Ishikawa (cell line): ENCODE measurements at regions not wholly inside any gene's neighbourhood (a gene's known extent, or its start where the extent isn't known, plus 50 kb on each side); places are given as distances from the start of the nearest gene placed in this dataset.

Source experiments
- CEBPB ChIP-seq: IDR thresholded peaks from 2 replicates; pipeline ENCODE4 v1.6.1; 2012
- CREB1 ChIP-seq: IDR thresholded peaks from 2 replicates; pipeline ENCODE4 v1.6.1; 2012; ENCODE audit warnings: low read depth
- EGR1 ChIP-seq: IDR thresholded peaks from 2 replicates; pipeline ENCODE4 v1.6.1; 2012
- EP300 ChIP-seq: IDR thresholded peaks from 2 replicates; pipeline ENCODE4 v1.6.1; 2012; ENCODE audit warnings: borderline replicate concordance
- FOXM1 ChIP-seq: IDR thresholded peaks from 2 replicates; pipeline ENCODE4 v1.6.1; 2012; ENCODE audit warnings: low read depth, borderline replicate concordance
- NFIC ChIP-seq: IDR thresholded peaks from 2 replicates; pipeline ENCODE4 v1.6.1; 2012
- RAD21 ChIP-seq: IDR thresholded peaks from 2 replicates; pipeline ENCODE4 v1.6.1; 2012; ENCODE audit warnings: low read depth
- REST ChIP-seq: IDR thresholded peaks from 2 replicates; pipeline ENCODE4 v1.6.1; 2012; ENCODE audit warnings: low read depth, mild to moderate bottlenecking
- TAF1 ChIP-seq: IDR thresholded peaks from 2 replicates; pipeline ENCODE4 v1.6.1; 2012; ENCODE audit warnings: low read depth, mild to moderate bottlenecking
- TCF12 ChIP-seq: IDR thresholded peaks from 2 replicates; pipeline ENCODE4 v1.6.1; 2012; ENCODE audit warnings: low read depth
- TEAD4 ChIP-seq: IDR thresholded peaks from 2 replicates; pipeline ENCODE4 v1.6.1; 2012
- USF1 ChIP-seq: IDR thresholded peaks from 2 replicates; pipeline ENCODE4 v1.6.1; 2012
- YY1 ChIP-seq: IDR thresholded peaks from 2 replicates; pipeline ENCODE4 v1.6.1; 2012; ENCODE audit warnings: low read depth
- ZBTB7A ChIP-seq: IDR thresholded peaks from 2 replicates; pipeline ENCODE4 v1.6.1; 2012; ENCODE audit warnings: low read depth
- TF ChIP-seq, protein P1 (sequence below): IDR thresholded peaks from 2 replicates; pipeline ENCODE4 v1.6.1; 2012

GRCh38 chr3:34364335-34364734 is 565.9 kb downstream of the PDCD6IP start:
- TF ChIP-seq TCF12, result no peak

- TF ChIP-seq YY1, result no peak
These were observed 566.8 kb downstream of the PDCD6IP start for GRCh38 chr3:34365231-34365630.

GRCh38 chr3:34365771-34366170 is 567.3 kb downstream of the PDCD6IP start:
- TF ChIP-seq NFIC, result no peak
- no peak for TF ChIP-seq CREB1
- no peak for TF ChIP-seq CEBPB
- TF ChIP-seq EP300, result no peak
- TF ChIP-seq FOXM1, result no peak
- TF ChIP-seq TCF12, result no peak

GRCh38 chr3:34367521-34367920 is 569.1 kb downstream of the PDCD6IP start:
- TF ChIP-seq EP300 (no peak), CREB1 (no peak), YY1 (no peak), FOXM1 (no peak), TAF1 (no peak), REST (no peak), EGR1 (no peak)
- TF ChIP-seq, protein P1, sequence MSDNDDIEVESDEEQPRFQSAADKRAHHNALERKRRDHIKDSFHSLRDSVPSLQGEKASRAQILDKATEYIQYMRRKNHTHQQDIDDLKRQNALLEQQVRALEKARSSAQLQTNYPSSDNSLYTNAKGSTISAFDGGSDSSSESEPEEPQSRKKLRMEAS, result no peak

- TF ChIP-seq TEAD4 (no peak), EGR1 (no peak), TAF1 (no peak)
- TF ChIP-seq, protein P1, result no peak
These were observed 576.1 kb downstream of the PDCD6IP start for GRCh38 chr3:34374521-34374920.

DNA sequence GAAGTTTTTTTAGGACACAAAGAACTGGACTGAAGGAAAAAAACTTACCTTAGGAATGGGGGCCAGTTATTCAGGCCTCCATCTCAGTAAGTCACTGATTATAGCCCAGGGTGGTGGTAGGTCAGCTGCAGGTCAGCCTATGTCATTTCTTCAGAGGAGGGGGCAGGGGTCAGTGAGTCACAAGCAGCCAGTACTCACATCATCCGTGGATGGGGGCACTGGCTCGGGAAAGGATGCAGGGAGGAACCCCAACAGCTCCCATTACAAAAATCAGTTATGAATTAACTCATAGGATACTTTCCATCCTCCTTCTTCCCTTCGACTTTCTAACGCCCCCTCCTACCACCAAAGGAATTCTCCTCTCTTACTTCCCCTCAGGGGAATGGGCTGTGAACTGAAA is 578.3 kb downstream of the PDCD6IP start:
- TF ChIP-seq CREB1, result no peak
- no peak for TF ChIP-seq NFIC
- TF ChIP-seq RAD21, result no peak
- no peak for TF ChIP-seq FOXM1
- TF ChIP-seq TAF1, result no peak
- TF ChIP-seq CEBPB, result no peak
- no peak for TF ChIP-seq USF1
- no peak for TF ChIP-seq REST
- TF ChIP-seq EGR1, result no peak
- no peak for TF ChIP-seq TEAD4
- TF ChIP-seq TCF12, result no peak
- TF ChIP-seq, protein P1, result no peak
- no peak for TF ChIP-seq ZBTB7A
- TF ChIP-seq YY1, result no peak

DNA sequence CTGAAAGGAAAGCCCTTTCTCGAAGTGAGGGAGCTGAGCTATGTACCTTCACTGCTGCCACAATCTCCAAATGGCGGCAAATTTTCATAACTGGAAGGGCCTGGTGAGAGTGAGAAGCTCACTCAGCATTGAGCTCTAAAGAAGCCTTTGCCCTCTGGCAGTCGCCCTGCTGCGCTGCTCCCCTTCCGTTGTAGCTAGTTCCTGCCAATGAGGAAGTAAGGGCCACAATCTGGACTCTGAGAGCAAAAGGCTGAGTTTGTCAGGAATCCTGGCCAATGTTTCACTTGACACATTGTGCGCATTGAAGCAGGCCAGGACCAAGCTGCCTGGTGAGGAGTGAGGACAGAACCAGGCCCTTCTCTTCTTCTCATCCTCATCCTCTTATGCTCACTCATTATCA is 579.5 kb downstream of the PDCD6IP start:
- no peak for TF ChIP-seq EGR1
- TF ChIP-seq FOXM1, result no peak
- TF ChIP-seq TAF1, result no peak
- no peak for TF ChIP-seq NFIC
- no peak for TF ChIP-seq TEAD4
- TF ChIP-seq CEBPB, result no peak
- no peak for TF ChIP-seq EP300
- no peak for TF ChIP-seq REST
